Lung (tissue), 11 donors: ENCODE measurements at regions not wholly inside any gene's neighbourhood (a gene's known extent, or its start where the extent isn't known, plus 50 kb on each side); places are given as distances from the start of the nearest gene placed in this dataset.

Experiments
- ATAC-seq: fragments of 200-7000 bp; cut with Tn5 transposase; one replicate; pipeline ENCODE4 v1.9.1; 2020; ENCODE audit warnings: moderate number of reproducible peaks; ENCODE audit not compliant: insufficient read depth, low FRiP score
- DNase-seq, 3 donors: peaks; one replicate each; pipeline ENCODE4 v3.0.0-alpha.2; 2013 to 2017
- H3K27ac ChIP-seq, 2 donors: one replicate each; pipeline ENCODE4 v1.5.1; 2013; ENCODE audit warnings: mild to moderate bottlenecking in 2 of 2, moderate library complexity in 2 of 2, control low read depth in 1 of 2, inconsistent platforms in 1 of 2, low read depth in 1 of 2, low read length in 1 of 2
- H3K27me3 ChIP-seq, 3 donors: one replicate each; pipeline ENCODE4 v1.5.1; 2013; ENCODE audit warnings: low read length in 2 of 3; ENCODE audit not compliant: control insufficient read depth in 3 of 3, insufficient read depth in 3 of 3
- H3K36me3 ChIP-seq, 4 donors: one replicate each; pipeline ENCODE4 v1.5.1; 2013; ENCODE audit warnings: low read length in 4 of 4, mild to moderate bottlenecking in 1 of 4, moderate library complexity in 1 of 4; ENCODE audit not compliant: control insufficient read depth in 4 of 4, insufficient read depth in 4 of 4
- H3K4me1 ChIP-seq, 5 donors: one replicate each; pipeline ENCODE4 v1.5.1; 2013; ENCODE audit warnings: low read length in 5 of 5, mild to moderate bottlenecking in 2 of 5, moderate library complexity in 1 of 5; ENCODE audit not compliant: control insufficient read depth in 5 of 5, insufficient read depth in 5 of 5
- H3K4me3 ChIP-seq: one replicate; pipeline ENCODE4 v1.5.1; 2013; ENCODE audit warnings: mild to moderate bottlenecking, control low read depth, moderate library complexity
- H3K9ac ChIP-seq, 2 donors: one replicate each; pipeline ENCODE4 v1.5.1; 2013; ENCODE audit warnings: low read length in 2 of 2, control low read depth in 1 of 2; ENCODE audit not compliant: insufficient read depth in 1 of 2
- H3K9me3 ChIP-seq, 4 donors: one replicate each; pipeline ENCODE4 v1.5.1; 2013; ENCODE audit warnings: low read length in 3 of 4, mild to moderate bottlenecking in 1 of 4, moderate library complexity in 1 of 4; ENCODE audit not compliant: control insufficient read depth in 4 of 4, insufficient read depth in 3 of 4
- CTCF ChIP-seq: IDR thresholded peaks from 2 replicates; pipeline ENCODE4 v1.5.1; 2012; ENCODE audit warnings: mild to moderate bottlenecking; ENCODE audit errors: control extremely low read depth, extremely low read depth
- WGBS, 2 donors: extraction: QIAGEN DNeasy Blood & Tissue Kit; methylation state at CpG; one replicate each; pipeline ENCODE4 v1.1.7; 2013; 5-methylcytosine and 5-hydroxymethylcytosine counted together
- donor health status: control.
- donor health status: control.
- donor health status: Bipolar disorder and iron deficiency.
- donor health status: healthy.
- donor health status: DM: yes; HTN: yes; CAD: no.

- Histone ChIP-seq H3K27ac (no peak overlapping the region), H3K9ac (no peak overlapping the region), H3K36me3 (no peaks in the 10 kb centered on the region), H3K4me1 (no peaks in the 10 kb centered on the region), H3K9me3 (peaks cover 0 to 9% (median 0%) of the 10 kb centered on the region in 4 donors), H3K27me3 (peaks cover 0 to 8% (median 0%) of the 10 kb centered on the region in 3 donors), H3K4me3 (no peak overlapping the region)
- no peak for ATAC-seq
- WGBS, 2 donors: 80 to 88% methylated on average over 9 of the region's 9 CpGs
- TF ChIP-seq CTCF: no peak
- DNase-seq: no peak
Observed at GRCh38 chr22:49508561-49508960, 319.1 kb downstream of the BRD1 start.

- Histone ChIP-seq H3K9ac (no peak overlapping the region), H3K27ac (no peak overlapping the region), H3K4me3 (no peak overlapping the region), H3K9me3 (peaks cover 0 to 9% (median 0%) of the 10 kb centered on the region in 4 donors), H3K4me1 (no peaks in the 10 kb centered on the region), H3K36me3 (no peaks in the 10 kb centered on the region), H3K27me3 (peaks cover 0 to 4% (median 0%) of the 10 kb centered on the region in 3 donors)
- 93 to 97% methylated on average over 22 of the region's 22 CpGs for WGBS, 2 donors
- no peak for TF ChIP-seq CTCF
- DNase-seq (no peak), ATAC-seq (no peak)
Observed at GRCh38 chr22:49507607-49508292, 319.9 kb downstream of the BRD1 start.

GRCh38 chr22:49506010-49506400 lies 321.7 kb downstream of the BRD1 start:
- Histone ChIP-seq H3K27me3 (peaks cover 0 to 3% (median 2%) of the 10 kb centered on the region in 3 donors), H3K9me3 (peaks cover 0 to 6% (median 0%) of the 10 kb centered on the region in 4 donors), H3K4me3 (no peak overlapping the region), H3K36me3 (no peaks in the 10 kb centered on the region), H3K4me1 (no peaks in the 10 kb centered on the region), H3K9ac (no peak overlapping the region), H3K27ac (no peak overlapping the region)
- no peak for TF ChIP-seq CTCF
- DNase-seq (no peak), ATAC-seq (no peak)
- WGBS, 2 donors: 91 to 92% methylated on average over 6 of the region's 6 CpGs
